ENCODE measurements at regions not wholly inside any gene's neighbourhood (a gene's known extent, or its start where the extent isn't known, plus 50 kb on each side); places are given as distances from the start of the nearest gene placed in this dataset.

- TF ChIP-seq USF1 (IDR thresholded peaks at IDR 0.05) (no peak), REST (IDR thresholded peaks at IDR 0.05; ENCODE audit: low read depth) (no peak), NFIC (IDR thresholded peaks at IDR 0.05) (no peak), MAX (IDR thresholded peaks at IDR 0.05) (no peak), EP300 (IDR thresholded peaks at IDR 0.05; ENCODE audit: borderline replicate concordance) (no peak), RAD21 (IDR thresholded peaks at IDR 0.05; ENCODE audit: low read depth) (no peak), CEBPB (IDR thresholded peaks at IDR 0.05) (no peak)
These were observed 1260.9 kb upstream of the SORCS1 start for GRCh38 chr10:108425283-108425964.

Data from Ishikawa (cell line).